ENCODE measurements at regions not wholly inside any gene's neighbourhood (a gene's known extent, or its start where the extent isn't known, plus 50 kb on each side); places are given as distances from the start of the nearest gene placed in this dataset.

DNA sequence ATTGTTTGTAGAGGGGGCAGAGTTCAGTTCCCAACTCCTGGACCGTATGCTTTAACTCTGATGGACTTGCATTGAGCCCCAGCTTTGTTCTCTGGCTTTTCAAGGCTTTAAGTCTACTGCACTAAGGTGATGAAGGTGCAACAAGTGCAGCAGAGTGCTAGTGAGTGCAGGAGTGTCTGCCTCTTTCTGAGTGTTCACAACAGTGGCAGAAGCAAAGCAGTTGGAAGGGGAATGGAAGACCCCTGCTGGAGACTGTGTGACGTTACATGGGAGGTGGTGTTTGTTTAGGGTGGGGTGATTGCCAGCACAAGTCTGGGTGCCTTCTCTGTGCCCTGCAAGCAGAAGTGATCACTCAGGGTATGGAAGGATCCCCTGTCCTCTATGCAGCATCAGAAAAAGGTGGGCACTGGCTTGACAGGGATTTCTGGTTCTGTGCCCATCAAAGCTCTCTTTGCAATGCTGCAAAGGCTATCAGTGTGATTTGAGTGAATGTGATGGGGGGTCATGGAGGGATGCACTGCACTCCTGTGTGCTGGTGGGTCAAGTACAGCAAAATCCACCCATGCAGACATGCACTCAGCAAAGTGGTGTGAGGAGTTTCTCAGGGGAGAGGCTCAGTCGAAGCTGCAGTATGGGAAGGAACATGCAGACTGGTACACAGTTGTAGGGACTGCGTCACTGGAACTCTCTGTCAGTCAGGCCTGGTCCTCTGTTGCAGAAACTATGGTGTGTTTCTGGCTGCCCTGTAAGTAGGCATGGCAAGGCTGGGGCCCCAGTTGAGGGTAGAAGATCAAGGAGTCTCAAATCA is 70.9 kb upstream of the UGT2B7 start (continued):
- TF ChIP-seq, protein P1, sequence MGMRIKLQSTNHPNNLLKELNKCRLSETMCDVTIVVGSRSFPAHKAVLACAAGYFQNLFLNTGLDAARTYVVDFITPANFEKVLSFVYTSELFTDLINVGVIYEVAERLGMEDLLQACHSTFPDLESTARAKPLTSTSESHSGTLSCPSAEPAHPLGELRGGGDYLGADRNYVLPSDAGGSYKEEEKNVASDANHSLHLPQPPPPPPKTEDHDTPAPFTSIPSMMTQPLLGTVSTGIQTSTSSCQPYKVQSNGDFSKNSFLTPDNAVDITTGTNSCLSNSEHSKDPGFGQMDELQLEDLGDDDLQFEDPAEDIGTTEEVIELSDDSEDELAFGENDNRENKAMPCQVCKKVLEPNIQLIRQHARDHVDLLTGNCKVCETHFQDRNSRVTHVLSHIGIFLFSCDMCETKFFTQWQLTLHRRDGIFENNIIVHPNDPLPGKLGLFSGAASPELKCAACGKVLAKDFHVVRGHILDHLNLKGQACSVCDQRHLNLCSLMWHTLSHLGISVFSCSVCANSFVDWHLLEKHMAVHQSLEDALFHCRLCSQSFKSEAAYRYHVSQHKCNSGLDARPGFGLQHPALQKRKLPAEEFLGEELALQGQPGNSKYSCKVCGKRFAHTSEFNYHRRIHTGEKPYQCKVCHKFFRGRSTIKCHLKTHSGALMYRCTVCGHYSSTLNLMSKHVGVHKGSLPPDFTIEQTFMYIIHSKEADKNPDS (CRISPR knock-in tag; IDR thresholded peaks at IDR 0.05), result no peak
- TF ChIP-seq MBNL3 (CRISPR knock-in tag; conservative IDR thresholded peaks at IDR 0.05), result no peak
- no peak for TF ChIP-seq ZFX (CRISPR knock-in tag; IDR thresholded peaks at IDR 0.05; ENCODE audit: low read depth)
- TF ChIP-seq, protein P2, sequence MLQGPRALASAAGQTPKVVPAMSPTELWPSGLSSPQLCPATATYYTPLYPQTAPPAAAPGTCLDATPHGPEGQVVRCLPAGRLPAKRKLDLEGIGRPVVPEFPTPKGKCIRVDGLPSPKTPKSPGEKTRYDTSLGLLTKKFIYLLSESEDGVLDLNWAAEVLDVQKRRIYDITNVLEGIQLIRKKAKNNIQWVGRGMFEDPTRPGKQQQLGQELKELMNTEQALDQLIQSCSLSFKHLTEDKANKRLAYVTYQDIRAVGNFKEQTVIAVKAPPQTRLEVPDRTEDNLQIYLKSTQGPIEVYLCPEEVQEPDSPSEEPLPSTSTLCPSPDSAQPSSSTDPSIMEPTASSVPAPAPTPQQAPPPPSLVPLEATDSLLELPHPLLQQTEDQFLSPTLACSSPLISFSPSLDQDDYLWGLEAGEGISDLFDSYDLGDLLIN (CRISPR knock-in tag; IDR thresholded peaks at IDR 0.05; ENCODE audit: borderline replicate concordance), result no peak
- 0 out of 2 replicates have a peak, but pooled peaks have one; percentile 19 for TF ChIP-seq ZNF766 (CRISPR knock-in tag; IDR thresholded peaks at IDR 0.05; ENCODE audit: borderline replicate concordance)
- TF ChIP-seq HNF4A (CRISPR knock-in tag; IDR thresholded peaks at IDR 0.05), result peak; percentile 65
- TF ChIP-seq, protein P3, sequence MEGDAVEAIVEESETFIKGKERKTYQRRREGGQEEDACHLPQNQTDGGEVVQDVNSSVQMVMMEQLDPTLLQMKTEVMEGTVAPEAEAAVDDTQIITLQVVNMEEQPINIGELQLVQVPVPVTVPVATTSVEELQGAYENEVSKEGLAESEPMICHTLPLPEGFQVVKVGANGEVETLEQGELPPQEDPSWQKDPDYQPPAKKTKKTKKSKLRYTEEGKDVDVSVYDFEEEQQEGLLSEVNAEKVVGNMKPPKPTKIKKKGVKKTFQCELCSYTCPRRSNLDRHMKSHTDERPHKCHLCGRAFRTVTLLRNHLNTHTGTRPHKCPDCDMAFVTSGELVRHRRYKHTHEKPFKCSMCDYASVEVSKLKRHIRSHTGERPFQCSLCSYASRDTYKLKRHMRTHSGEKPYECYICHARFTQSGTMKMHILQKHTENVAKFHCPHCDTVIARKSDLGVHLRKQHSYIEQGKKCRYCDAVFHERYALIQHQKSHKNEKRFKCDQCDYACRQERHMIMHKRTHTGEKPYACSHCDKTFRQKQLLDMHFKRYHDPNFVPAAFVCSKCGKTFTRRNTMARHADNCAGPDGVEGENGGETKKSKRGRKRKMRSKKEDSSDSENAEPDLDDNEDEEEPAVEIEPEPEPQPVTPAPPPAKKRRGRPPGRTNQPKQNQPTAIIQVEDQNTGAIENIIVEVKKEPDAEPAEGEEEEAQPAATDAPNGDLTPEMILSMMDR (CRISPR knock-in tag; IDR thresholded peaks at IDR 0.05), result peak; percentile 81
- no peak for TF ChIP-seq ZNF615 (CRISPR knock-in tag; IDR thresholded peaks at IDR 0.05; ENCODE audit: borderline replicate concordance)
- TF ChIP-seq, protein P4, sequence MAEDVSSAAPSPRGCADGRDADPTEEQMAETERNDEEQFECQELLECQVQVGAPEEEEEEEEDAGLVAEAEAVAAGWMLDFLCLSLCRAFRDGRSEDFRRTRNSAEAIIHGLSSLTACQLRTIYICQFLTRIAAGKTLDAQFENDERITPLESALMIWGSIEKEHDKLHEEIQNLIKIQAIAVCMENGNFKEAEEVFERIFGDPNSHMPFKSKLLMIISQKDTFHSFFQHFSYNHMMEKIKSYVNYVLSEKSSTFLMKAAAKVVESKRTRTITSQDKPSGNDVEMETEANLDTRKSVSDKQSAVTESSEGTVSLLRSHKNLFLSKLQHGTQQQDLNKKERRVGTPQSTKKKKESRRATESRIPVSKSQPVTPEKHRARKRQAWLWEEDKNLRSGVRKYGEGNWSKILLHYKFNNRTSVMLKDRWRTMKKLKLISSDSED (CRISPR knock-in tag; IDR thresholded peaks at IDR 0.05), result no peak
- TF ChIP-seq ZNF781 (CRISPR knock-in tag; IDR thresholded peaks at IDR 0.05; ENCODE audit: borderline replicate concordance, not compliant biosample characterization), result peak; percentile 69
- TF ChIP-seq SRSF4 (IDR thresholded peaks at IDR 0.05; ENCODE audit: low read depth, low read length, poor library complexity, severe bottlenecking), result no peak
- no peak for TF ChIP-seq ATF7 (IDR thresholded peaks at IDR 0.05)
- no peak for TF ChIP-seq ATF7 (CRISPR knock-in tag; IDR thresholded peaks at IDR 0.05)
- TF ChIP-seq TOPORS (CRISPR knock-in tag; IDR thresholded peaks at IDR 0.05), result no peak
- TF ChIP-seq, protein P5, sequence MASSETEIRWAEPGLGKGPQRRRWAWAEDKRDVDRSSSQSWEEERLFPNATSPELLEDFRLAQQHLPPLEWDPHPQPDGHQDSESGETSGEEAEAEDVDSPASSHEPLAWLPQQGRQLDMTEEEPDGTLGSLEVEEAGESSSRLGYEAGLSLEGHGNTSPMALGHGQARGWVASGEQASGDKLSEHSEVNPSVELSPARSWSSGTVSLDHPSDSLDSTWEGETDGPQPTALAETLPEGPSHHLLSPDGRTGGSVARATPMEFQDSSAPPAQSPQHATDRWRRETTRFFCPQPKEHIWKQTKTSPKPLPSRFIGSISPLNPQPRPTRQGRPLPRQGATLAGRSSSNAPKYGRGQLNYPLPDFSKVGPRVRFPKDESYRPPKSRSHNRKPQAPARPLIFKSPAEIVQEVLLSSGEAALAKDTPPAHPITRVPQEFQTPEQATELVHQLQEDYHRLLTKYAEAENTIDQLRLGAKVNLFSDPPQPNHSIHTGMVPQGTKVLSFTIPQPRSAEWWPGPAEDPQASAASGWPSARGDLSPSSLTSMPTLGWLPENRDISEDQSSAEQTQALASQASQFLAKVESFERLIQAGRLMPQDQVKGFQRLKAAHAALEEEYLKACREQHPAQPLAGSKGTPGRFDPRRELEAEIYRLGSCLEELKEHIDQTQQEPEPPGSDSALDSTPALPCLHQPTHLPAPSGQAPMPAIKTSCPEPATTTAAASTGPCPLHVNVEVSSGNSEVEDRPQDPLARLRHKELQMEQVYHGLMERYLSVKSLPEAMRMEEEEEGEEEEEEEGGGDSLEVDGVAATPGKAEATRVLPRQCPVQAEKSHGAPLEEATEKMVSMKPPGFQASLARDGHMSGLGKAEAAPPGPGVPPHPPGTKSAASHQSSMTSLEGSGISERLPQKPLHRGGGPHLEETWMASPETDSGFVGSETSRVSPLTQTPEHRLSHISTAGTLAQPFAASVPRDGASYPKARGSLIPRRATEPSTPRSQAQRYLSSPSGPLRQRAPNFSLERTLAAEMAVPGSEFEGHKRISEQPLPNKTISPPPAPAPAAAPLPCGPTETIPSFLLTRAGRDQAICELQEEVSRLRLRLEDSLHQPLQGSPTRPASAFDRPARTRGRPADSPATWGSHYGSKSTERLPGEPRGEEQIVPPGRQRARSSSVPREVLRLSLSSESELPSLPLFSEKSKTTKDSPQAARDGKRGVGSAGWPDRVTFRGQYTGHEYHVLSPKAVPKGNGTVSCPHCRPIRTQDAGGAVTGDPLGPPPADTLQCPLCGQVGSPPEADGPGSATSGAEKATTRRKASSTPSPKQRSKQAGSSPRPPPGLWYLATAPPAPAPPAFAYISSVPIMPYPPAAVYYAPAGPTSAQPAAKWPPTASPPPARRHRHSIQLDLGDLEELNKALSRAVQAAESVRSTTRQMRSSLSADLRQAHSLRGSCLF (CRISPR knock-in tag; IDR thresholded peaks at IDR 0.05; ENCODE audit: borderline replicate concordance), result no peak
- no peak for TF ChIP-seq NFE2L1 (CRISPR knock-in tag; IDR thresholded peaks at IDR 0.05; ENCODE audit: borderline replicate concordance)
- no peak for TF ChIP-seq ZNF841 (CRISPR knock-in tag; IDR thresholded peaks at IDR 0.05; ENCODE audit: borderline replicate concordance)

All from HepG2 (cell line).